Muscle of leg (tissue), 3 donors: ENCODE measurements at regions not wholly inside any gene's neighbourhood (a gene's known extent, or its start where the extent isn't known, plus 50 kb on each side); places are given as distances from the start of the nearest gene placed in this dataset.

Experiments used
- DNase-seq: peaks from one replicate; pipeline ENCODE4 v3.0.0; 2013
- H3K27ac ChIP-seq: one replicate; pipeline ENCODE4 v1.5.1; 2013; ENCODE audit warnings: mild to moderate bottlenecking, low read length, control low read depth
- H3K27me3 ChIP-seq: one replicate; pipeline ENCODE4 v1.6.1; 2013; ENCODE audit warnings: low read length; ENCODE audit not compliant: control insufficient read depth, insufficient read depth
- H3K36me3 ChIP-seq: one replicate; pipeline ENCODE4 v1.6.1; 2013; ENCODE audit warnings: low read length; ENCODE audit not compliant: control insufficient read depth, insufficient read depth
- H3K4me1 ChIP-seq: one replicate; pipeline ENCODE4 v1.6.1; 2013; ENCODE audit warnings: low read length; ENCODE audit not compliant: control insufficient read depth, insufficient read depth
- H3K4me3 ChIP-seq: one replicate; pipeline ENCODE4 v1.5.1; 2013; ENCODE audit warnings: low read length, control low read depth
- H3K9me3 ChIP-seq: replicated peaks from 2 replicates; pipeline ENCODE4 v1.6.1; 2013; ENCODE audit warnings: low read depth, low read length; ENCODE audit not compliant: control insufficient read depth
- WGBS: methylation state at CpG from one replicate; pipeline ENCODE4 v1.1.5; 2013; ENCODE audit warnings: missing lambda C conversion rate; ENCODE audit not compliant: insufficient coverage; 5-methylcytosine and 5-hydroxymethylcytosine counted together

DNA sequence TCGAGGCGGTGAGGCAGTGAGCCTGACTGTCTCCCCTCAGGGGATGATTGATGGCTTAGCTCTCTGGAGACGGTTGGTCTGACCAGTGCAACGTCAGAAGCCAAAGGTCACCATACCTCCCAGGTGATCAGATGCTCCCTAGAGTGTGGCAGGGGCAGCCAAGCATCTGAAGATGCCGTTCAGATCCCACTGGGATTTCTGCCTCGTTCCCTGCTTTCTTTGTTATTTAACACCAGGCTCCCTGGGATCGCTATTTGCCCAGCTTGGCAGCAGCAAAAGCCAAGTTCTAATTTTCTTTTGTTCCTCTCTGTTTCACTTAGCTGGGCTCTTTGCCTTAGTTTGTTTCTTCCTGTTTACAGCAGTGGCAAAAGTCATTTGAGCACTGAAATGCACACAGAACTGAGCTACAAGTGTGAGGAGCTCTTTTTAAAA is 53.5 kb upstream of the SVIL start:
- 28% methylated on average over 7 of the region's 7 CpGs for WGBS
- Histone ChIP-seq H3K27ac (peak overlapping the region; percentile 31), H3K36me3 (peaks cover 13% of the 10 kb centered on the region), H3K4me3 (no peak overlapping the region), H3K4me1 (peaks cover 18% of the 10 kb centered on the region), H3K27me3 (no peaks in the 10 kb centered on the region), H3K9me3 (no peaks in the 10 kb centered on the region)
- DNase-seq: no peak

DNA sequence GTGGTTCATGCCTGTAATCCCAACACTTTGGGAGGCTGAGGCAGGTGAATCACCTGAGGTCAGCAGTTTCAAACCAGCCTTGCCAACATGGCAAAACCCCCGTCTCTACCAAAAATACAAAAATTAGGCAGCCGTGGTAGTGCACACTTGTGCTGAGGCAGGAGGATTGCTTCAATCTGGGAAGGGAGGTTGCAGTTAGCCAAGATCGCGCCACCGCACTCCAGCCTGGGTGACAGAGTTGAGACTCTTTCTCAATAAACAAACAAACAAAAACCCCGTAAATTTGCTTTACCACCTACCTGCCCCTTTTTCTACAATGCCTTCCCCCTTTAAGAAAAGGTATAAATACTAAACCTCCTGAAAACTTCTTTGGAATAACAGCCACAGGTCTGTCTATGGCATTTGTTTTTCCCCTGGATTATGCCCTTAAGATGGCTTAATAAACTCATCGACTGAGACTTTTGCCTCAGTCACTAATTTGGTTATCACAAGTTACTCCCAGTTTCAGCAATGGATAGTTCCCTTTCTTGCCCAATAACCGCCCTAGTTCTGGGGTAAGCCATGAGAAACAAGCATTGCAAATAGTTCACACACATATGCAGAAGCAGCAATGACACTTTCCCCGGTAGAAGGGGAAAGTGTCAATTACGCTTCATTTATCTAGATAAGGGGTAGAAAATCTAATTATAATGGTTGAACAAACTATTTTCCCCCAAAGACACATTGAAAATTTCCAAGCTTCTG is 52.8 kb upstream of the SVIL start:
- Histone ChIP-seq H3K4me3 (no peak overlapping the region), H3K27ac (no peak overlapping the region), H3K27me3 (no peaks in the 10 kb centered on the region), H3K9me3 (no peaks in the 10 kb centered on the region), H3K4me1 (peaks cover 13% of the 10 kb centered on the region), H3K36me3 (peaks cover 14% of the 10 kb centered on the region)
- WGBS: 48% methylated on average over 2 of the region's 10 CpGs
- no peak for DNase-seq

DNA sequence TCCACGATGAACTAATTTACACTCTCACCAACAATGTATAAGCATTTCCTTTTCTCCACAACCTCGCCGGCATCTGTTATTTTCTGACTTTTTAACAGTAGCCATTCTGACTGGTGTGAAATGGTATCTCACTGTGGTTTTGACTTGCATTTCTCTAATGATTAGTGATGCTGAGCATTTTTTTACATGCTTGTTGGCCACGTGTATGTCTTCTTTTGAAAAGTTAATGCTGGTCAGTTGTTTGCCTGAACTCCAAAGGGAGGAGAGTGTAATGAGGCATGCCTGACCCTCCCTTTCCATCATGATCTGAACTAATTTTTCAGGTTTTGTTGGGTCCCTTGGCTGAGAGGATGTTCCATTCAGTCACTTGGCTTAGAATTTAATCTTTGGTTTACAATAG is 50.7 kb upstream of the SVIL start:
- WGBS: no CpG with 5 or more reads among the region's 4 CpGs
- Histone ChIP-seq H3K27me3 (no peaks in the 10 kb centered on the region), H3K36me3 (peaks cover 19% of the 10 kb centered on the region), H3K27ac (no peak overlapping the region), H3K4me1 (peaks cover 10% of the 10 kb centered on the region), H3K9me3 (no peaks in the 10 kb centered on the region), H3K4me3 (no peak overlapping the region)
- no peak for DNase-seq
